Colonic mucosa (tissue), 4 donors: ENCODE measurements at regions not wholly inside any gene's neighbourhood (a gene's known extent, or its start where the extent isn't known, plus 50 kb on each side); places are given as distances from the start of the nearest gene placed in this dataset.
"Not testable (repeated sequence)": the region's sequence is repeated elsewhere in the genome, so short reads cannot be mapped to it uniquely, and the experiment has no call there.

Experiments
- DNase-seq: peaks from one replicate; pipeline ENCODE4 v3.0.0-alpha.2; 2020
- H3K27ac ChIP-seq: fragments of 200-600 bp; one replicate; pipeline ENCODE4 v1.8.0; 2021
- H3K27me3 ChIP-seq: fragments of 200-600 bp; one replicate; pipeline ENCODE4 v1.8.0; 2021
- H3K36me3 ChIP-seq: fragments of 200-600 bp; one replicate; pipeline ENCODE4 v1.8.0; 2021
- H3K4me1 ChIP-seq: fragments of 200-600 bp; one replicate; pipeline ENCODE4 v1.8.0; 2021; ENCODE audit warnings: mild to moderate bottlenecking
- H3K4me3 ChIP-seq: fragments of 200-600 bp; one replicate; pipeline ENCODE4 v1.8.0; 2021
- H3K9ac ChIP-seq, 2 donors: one replicate each; pipeline ENCODE4 v1.7.0; 2013; ENCODE audit warnings: control low read depth in 2 of 2, low read depth in 2 of 2, low read length in 2 of 2
- H3K9me3 ChIP-seq: fragments of 200-600 bp; one replicate; pipeline ENCODE4 v1.8.0; 2021
- intact Hi-C: fragments of 100-400 bp; cut with DNase I; formaldehyde crosslinking; loops from one replicate; pipeline ENCODE4 v1.14.1; 2022
- TF ChIP-seq, protein P1 (sequence below): fragments of 200-600 bp; IDR thresholded peaks from one replicate; pipeline ENCODE4 v1.8.0; 2022; ENCODE audit warnings: antibody characterized with exemption, mild to moderate bottlenecking
- donor health status: healthy.
- donor health status: DM: no; HTN: no; CAD: no.
- donor health status: DM: no; HTN: no; CAD: no.

GRCh38 chr2:138079976-138080375 is 115.7 kb downstream of the HNMT start:
- Histone ChIP-seq H3K4me1 (no peaks in the 10 kb centered on the region), H3K9me3 (no peaks in the 10 kb centered on the region), H3K9ac (no peak overlapping the region), H3K27ac (no peak overlapping the region), H3K4me3 (no peak overlapping the region), H3K27me3 (no peaks in the 10 kb centered on the region), H3K36me3 (no peaks in the 10 kb centered on the region)
- DNase-seq: no peak
- TF ChIP-seq, protein P1, sequence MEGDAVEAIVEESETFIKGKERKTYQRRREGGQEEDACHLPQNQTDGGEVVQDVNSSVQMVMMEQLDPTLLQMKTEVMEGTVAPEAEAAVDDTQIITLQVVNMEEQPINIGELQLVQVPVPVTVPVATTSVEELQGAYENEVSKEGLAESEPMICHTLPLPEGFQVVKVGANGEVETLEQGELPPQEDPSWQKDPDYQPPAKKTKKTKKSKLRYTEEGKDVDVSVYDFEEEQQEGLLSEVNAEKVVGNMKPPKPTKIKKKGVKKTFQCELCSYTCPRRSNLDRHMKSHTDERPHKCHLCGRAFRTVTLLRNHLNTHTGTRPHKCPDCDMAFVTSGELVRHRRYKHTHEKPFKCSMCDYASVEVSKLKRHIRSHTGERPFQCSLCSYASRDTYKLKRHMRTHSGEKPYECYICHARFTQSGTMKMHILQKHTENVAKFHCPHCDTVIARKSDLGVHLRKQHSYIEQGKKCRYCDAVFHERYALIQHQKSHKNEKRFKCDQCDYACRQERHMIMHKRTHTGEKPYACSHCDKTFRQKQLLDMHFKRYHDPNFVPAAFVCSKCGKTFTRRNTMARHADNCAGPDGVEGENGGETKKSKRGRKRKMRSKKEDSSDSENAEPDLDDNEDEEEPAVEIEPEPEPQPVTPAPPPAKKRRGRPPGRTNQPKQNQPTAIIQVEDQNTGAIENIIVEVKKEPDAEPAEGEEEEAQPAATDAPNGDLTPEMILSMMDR: no peak
- intact Hi-C loops: loop anchor here (10.0 kb wide), 1 partner anchor 135 kb away; no protein-coding TSS in a partner anchor

DNA sequence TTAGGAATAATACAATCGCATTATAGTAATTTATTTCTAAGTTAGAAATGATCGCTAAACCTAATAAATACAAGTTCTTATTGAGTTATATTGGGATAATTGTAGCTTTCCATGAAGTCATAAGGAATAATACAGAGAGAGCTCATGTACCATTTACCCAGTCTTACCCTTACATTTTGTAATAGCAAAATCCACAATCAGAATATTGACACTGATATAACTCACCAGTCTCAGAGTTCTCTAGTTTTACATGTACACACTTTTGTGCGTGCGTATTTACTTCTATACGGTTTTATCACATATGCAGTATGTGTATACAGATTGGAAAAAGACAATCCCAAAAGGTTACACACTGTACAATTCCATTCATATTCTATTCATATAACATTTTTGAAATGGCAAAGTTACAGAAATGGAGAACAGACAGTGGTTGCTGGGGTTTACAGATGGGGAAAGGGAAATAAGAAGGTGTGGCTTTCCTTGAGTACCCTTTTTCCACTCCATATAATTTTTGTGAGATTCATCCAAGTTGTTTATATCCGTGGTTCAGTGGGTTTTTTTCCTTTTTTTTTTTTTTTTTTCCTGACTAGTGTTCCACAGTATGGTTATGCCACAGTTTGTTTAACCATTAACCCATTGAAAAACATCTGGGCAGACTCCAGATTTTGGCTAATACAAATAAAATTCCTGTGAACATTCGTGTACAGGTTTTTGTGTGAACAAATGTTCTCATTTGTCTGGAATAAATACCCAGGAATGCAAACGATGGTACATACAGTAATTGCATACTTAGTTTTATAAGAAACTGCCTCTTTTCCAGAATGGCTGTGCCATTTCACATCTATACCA is 117.2 kb downstream of the HNMT start:
- DNase-seq: no peak
- intact Hi-C loops: loop anchor here (10.0 kb wide), 1 partner anchor 137 kb away; no protein-coding TSS in a partner anchor

GRCh38 chr2:138084206-138084605 is 119.9 kb downstream of the HNMT start:
- Histone ChIP-seq H3K9me3 (no peaks in the 10 kb centered on the region), H3K27me3 (no peaks in the 10 kb centered on the region), H3K4me3 (no peak overlapping the region), H3K27ac (no peak overlapping the region), H3K36me3 (no peaks in the 10 kb centered on the region), H3K9ac (no peak overlapping the region), H3K4me1 (no peaks in the 10 kb centered on the region)
- no peak for DNase-seq
- intact Hi-C loops: loop anchor here (10.0 kb wide), 1 partner anchor 139 kb away; no protein-coding TSS in a partner anchor
- TF ChIP-seq, protein P1: no peak

More for the DNA sequence above, 117.2 kb downstream of the HNMT start:
- no peaks in the 10 kb centered on the region for H3K27me3 ChIP-seq
- H3K4me3 ChIP-seq: no peak overlapping the region
- H3K9ac ChIP-seq: no peak overlapping the region
- no peak overlapping the region for H3K27ac ChIP-seq
- H3K4me1 ChIP-seq: no peaks in the 10 kb centered on the region
- TF ChIP-seq, protein P1: no peak
- H3K9me3 ChIP-seq: no peaks in the 10 kb centered on the region
- H3K36me3 ChIP-seq: no peaks in the 10 kb centered on the region

GRCh38 chr2:138085441-138085840 is 121.2 kb downstream of the HNMT start:
- not testable (repeated sequence) for H3K36me3 ChIP-seq, H3K4me3 ChIP-seq, H3K9me3 ChIP-seq, DNase-seq, H3K4me1 ChIP-seq, H3K27me3 ChIP-seq, H3K27ac ChIP-seq, H3K9ac ChIP-seq
- intact Hi-C loops: loop anchor here (5.0 to 10.0 kb wide), 2 partner anchors 141 to 173 kb away; no protein-coding TSS in a partner anchor

GRCh38 chr2:138086576-138086975 is 122.3 kb downstream of the HNMT start:
- intact Hi-C loops: loop anchor here (5.0 to 10.0 kb wide), 2 partner anchors 142 to 174 kb away; no protein-coding TSS in a partner anchor
- TF ChIP-seq, protein P1: no peak
- Histone ChIP-seq H3K4me1 (no peaks in the 10 kb centered on the region), H3K9ac (no peak overlapping the region), H3K9me3 (no peaks in the 10 kb centered on the region), H3K36me3 (no peaks in the 10 kb centered on the region), H3K27ac (no peak overlapping the region), H3K4me3 (no peak overlapping the region), H3K27me3 (no peaks in the 10 kb centered on the region)
- no peak for DNase-seq
